HG02852 (cell line): ENCODE measurements at regions not wholly inside any gene's neighbourhood (a gene's known extent, or its start where the extent isn't known, plus 50 kb on each side); places are given as distances from the start of the nearest gene placed in this dataset.
"Not testable (repeated sequence)": the region's sequence is repeated elsewhere in the genome, so short reads cannot be mapped to it uniquely, and the experiment has no call there.

Source experiments
- ATAC-seq: cut with Tn5 transposase; IDR thresholded peaks from one replicate; pipeline ENCODE4 v1.9.1; 2021; ENCODE audit warnings: mild to moderate bottlenecking, moderate library complexity; ENCODE audit not compliant: unreplicated experiment

DNA sequence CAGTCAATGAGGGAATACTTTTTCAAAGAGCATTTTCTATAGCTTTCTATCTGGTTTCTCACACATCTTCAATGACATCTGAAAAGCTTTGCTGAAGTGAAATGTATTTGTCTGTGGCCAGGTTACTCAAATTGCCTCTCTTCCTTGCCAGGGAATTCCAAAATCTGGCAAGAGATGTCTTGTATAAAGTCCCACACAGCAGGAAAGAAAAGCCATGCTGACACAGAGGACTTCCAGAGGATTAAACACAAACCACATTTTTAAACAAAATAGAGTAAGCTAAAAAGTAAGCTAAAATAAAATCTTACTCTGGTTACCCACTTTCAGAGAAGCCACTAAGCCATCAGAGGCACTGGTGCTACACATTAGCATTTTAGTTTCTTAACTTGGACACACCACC, 93.1 kb upstream of the BCAR3 start:
- ATAC-seq: no peak

DNA sequence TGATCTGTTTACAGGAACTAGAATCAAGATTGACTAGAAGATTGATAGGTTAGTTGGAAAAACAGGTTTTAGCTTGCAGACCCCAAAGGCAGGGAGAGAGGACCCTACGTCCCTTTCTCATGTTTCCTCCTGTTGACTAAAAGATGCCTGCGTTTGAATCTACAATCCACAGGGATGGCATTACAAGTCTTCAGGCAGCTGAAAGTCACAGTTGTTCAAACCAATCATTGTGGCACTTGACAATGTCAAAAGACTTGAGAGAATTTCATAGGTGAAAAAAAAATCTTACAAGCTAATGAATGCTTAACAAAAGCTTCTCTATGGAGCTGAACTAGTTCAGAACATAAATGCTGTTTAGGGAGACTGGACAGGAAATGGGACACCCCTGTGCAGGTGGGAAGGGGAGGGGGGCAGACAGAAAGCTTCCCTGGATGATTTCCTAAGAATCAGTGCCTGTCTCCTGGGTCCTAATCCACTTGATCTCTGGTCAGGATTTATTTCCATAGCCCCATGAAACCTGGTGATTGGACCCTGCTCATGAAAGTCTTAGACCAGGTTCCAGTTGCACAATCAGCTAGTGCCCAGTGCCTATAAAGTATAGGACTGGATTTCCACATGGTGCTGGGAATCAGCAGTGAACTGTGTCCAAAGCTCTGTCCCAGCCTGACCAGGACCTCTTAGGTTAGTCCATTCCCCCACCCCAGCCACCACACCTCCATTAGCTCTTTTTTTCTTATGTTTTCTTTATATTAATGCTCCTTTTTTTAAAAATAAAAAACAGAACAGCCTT, 91.6 kb upstream of the BCAR3 start:
- ATAC-seq: no peak

DNA sequence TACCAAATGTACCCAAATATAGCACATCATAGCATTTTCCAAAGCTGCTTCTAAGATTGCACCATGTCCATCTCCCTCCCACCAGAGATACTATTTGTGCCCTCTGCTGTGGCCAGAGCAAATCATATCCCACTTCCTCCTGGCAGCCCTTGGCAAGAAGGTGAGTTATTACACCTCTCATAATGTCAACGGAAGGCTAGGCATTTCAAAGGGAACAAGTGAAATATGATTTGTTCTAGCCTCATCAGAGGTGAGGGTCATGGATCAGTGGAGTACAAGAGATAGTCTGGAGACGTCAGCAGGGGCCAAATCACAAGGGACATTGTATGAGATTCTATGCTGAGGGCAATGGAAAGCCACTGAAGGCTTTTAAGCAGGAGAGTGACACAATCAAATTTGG, 90.2 kb upstream of the BCAR3 start:
- ATAC-seq: no peak

DNA sequence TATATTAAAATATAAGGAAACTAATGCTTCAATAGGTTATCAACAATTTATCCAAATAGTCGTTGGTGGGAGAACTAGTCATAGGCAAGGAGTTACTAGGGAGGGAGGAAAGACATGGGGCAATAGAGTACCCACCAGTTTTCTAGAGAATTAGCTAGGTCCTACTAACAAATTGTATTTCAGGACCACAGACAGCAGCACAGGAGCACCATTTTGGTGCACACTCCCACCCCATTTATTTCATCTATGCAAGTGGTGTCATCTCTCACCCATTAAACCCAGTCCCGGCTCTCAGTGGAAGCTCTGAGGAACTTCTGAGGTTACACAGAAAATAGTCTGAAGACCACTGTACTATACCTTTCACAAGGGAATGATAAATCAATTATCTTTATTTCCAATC, 89.0 kb upstream of the BCAR3 start:
- ATAC-seq: no peak

DNA sequence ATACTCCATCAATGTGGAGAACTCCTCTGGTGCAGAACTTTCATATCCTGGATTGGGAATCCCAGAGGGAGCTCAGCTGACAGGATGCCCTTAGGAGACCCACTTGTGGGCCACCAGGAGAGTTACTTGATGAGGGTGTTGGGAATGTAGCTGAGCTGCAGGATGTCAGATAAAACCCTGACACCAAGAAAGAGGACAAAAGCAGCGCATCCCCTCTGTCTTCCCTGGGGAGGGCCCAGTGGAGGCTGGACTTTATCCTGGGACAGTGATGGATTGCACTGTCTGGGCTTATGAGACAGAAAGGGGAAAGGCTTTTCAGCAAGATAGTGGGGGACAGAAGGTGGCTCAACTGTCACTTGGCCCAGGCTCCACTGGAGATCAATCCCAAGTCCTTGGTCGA, 88.1 kb upstream of the BCAR3 start:
- no peak for ATAC-seq

DNA sequence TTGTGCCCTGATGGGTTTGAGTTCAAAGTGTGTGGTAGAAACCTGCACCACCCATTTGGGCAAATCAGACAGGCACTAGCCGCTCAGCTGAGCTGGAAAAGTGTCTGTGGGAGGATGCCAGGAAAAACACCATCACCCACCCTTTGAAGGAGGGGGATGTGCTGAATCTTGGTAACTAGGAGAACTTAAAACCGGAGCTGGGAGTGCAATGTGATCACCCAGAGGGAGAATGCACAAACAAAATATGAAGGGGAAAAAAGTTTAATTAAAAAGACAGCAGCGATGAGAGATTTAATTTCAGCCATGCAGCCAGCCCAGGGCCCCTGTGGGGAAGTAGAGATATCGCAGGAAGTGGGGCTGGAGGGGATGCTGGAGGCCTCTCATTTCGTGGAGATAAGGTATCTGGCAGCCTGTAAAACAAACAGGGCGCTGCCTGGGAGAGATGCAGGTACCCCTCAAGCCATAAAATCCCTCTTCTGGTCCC, 86.8 kb upstream of the BCAR3 start:
- ATAC-seq: no peak

DNA sequence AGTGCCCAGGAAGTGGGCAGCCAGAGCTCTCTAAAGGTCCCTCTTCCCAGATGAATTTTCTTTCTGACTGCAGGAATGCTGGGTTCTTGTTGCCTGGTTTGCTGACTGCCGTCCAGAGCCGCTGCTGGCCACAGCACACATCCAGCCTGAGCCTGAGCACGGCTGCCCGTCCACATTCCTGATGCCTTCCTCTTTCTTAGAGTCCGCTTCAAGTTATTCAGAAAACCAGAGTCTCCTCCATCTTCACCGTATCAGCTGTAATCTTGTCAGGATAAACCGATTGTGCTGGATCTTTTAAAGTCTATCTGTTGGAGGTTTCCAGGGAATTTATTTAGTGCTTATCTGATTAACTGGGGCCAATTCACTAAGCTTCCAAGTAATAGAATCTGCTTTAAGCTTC, 84.8 kb upstream of the BCAR3 start:
- ATAC-seq: no peak

DNA sequence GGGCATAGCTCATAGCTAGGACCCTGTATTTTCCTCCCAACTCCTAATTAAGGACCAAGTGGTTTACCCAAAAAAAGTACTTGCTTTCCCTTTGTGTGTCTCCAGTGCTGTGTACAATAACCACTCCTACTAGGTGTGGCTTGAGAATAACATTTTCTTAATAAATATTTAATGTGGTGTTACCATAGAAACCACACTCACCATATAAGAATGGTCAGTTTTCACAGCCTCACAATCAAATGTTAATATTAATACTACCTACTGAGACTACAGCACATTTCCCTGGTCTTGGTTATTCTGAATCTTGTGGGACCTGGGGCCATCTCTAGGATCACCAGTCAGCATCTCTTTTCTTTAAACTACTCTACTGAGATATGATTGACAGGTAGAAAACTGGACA, 83.5 kb upstream of the BCAR3 start:
- no peak for ATAC-seq

DNA sequence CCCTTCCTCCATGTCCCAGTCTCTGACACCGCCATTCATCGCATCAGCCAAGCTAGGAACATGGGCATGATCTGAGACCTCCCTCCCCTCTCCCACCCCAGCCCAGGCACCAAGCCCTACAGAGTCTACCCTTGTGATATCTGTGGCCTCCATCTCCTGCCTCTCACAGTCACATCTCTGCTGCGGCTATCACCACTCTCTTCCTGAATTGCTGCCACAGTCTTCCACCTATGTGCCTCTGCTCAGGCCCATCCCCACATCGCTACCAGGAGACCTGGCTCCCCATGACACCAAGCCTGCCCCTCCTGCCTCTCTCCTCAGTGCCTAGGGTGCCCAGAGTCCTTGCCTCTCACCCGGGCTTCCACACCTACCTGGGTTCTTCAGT, 82.7 kb upstream of the BCAR3 start:
- ATAC-seq: no peak

DNA sequence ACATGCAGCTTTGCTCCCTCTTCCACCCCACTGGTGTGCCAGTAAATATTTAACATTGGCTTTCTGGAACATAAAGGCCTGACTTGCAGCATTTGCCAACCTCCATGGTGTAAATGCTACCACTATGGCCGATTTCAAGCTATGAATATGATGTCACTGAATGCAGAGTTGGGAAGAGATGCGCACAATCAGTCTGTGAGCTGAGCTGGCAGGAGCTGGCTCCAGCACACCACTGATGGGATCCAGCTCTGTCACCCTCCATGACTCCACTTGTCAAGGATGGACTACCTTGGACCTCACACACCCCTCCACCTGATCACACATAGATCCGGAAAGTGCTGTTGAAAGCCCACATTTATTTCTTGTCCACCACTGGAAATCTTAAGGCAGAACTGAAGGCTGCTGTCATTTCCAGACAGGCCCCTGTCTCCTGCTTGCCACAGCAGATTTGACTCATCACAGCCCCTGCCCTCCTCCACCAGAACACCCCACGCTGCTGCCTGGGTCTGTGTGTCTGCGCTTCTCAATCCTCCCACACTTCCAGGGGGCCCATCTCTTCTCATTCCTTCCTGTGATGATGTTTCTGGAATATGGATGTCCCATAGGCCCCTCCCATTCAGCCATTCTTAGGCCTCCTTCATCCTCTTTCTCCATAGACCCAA, 82.2 kb upstream of the BCAR3 start:
- no peak for ATAC-seq

DNA sequence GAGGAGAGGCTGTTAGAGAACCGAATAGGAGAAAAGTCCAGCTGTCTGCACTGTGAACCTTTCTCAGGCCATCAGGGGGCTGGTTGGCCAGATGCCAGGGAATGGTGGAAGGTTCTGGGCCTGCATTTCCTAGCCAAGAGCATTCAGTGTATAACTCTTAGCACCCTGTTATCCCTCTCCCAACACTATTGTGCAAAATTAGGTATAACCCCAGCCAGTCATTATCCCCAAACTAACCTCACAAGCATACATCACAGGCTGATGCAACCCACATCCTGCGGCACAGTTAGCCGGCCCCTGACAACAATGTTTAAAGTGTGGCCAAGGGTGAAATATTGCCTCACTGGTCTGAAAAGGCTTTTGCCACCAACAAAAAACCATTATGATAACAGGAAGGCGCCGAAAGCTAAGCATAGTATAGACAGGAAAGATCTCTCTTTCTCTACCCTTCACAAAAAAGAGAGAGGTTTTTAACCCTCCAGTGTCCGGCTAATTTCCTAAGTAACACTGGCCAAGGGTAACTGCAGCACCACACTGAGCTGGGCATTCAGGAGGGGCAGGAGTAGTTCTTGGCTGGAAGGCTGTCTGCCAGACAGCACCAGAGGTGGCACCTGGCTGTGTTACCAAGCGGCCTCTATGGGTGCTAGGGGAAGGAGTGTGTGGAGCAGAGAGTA, 77.3 kb upstream of the BCAR3 start:
- no peak for ATAC-seq

DNA sequence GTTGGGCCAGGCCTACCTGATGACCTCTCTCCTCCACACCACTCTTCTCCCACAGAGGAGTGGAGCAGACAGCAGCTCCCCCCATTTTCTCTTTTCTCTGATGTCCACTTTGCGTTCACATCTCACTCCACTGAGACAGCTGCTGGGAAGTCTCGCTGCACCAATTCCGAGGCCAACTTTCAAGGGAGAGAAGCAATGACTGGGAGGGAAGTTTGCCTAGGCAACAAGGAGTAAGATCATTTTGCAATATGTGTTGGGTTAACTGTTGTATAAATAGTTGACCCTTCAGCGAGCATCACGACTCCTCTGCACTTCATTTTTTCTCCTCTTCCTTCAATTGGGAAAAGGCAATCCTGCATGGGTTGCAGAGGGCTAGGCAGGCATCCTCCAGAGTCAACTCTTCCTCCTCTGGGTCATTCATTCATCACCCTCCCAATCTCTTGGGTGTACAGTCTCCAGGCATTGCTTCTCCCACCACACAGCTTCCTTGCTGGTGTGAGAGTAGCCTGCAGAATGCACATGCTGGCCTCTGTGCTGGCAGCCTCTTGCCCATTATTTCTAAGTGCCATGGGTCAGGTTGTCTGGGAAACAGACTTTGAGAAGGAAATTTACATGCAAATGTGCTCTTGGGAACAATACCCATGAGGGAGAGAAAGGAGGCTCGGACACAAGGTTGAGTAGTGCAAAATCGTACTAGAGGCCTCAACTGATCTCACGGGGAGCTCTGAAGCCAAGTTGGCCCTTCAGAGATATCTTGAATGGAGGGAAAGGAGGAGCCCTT, 75.8 kb upstream of the BCAR3 start:
- no peak for ATAC-seq

DNA sequence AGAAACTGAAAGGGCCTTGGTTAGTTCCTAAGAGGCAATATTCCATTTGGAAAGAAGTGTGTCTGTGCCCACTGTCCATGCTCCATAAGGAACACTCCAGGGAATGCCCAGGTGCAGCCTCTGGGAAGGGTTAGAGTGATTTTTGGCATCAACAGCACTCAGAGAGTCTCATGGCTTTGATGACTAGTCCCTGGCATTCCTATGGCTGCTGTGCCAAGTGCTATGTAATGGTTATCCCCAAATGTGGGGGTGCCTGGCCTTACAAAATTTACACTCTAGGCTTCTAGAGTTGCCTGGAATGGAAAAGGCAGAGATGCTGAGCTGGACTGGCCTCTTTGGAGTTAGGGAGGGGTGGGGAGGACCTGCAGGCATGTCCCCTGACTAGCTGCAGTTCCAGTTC, 75.0 kb upstream of the BCAR3 start:
- ATAC-seq: no peak

DNA sequence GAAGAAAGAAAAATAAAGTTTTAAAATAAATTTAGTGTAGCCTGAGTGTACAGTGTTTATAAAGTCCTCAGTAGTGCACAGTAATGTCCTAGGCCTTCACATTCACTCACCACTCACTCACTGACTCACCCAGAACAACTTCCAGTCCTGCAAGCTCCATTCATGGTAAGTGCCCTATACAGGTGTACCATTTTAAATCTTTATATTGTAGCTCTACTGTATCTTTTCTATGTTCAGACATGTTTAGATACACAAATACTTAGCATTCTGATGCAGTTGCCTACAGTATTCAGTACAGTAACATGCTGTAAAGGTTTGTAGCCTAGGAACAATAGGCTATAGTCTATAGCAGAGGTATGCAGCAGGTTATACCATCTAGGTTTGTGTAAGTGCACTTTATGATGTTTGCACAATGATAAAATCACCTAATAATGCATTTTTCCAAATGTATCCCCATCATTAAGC, 73.6 kb upstream of the BCAR3 start:
- not testable (repeated sequence) for ATAC-seq

DNA sequence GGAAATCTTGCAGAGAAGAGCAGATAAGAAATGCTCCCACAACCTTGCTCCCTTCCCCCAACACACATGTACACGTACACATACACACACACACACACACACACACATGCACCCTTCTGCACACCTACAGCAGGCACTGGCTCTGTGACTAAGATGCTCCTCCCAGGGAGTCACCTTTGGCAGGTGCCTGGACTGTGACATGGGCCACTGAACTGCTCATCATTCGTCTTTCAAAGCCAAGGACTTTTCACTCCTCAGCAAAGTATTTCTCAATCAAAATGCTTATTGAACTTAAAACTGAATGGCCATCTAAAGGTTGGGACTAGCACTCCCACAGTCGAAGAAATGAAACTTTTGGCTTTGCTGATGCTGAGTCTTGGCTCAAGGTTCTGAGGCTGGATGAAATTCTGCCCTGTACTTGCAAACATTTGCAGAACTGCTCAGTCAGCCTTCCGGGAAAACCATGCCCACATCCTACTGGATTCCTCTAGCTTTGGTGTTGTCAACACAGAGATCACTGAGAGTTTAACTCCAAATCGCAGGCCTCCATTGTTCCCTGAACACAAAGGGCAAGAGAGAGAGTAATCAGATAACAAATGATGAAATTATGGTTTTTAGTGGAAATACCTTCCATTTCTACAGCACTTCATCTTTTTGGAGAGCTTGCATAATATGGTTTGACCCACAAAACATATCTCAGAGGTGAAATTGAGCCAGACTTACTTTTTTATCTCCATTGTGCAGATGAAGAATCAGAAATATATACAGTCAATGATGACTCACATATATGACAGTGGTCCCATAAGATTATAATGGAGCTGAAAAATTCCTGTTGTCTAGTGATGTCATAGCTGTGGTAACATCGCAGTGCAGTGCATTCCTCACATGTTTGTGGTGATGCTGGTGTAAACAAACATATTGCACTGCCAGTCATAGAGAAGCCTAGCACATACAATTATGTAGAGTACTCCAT, 72.4 kb upstream of the BCAR3 start:
- ATAC-seq: no peak

DNA sequence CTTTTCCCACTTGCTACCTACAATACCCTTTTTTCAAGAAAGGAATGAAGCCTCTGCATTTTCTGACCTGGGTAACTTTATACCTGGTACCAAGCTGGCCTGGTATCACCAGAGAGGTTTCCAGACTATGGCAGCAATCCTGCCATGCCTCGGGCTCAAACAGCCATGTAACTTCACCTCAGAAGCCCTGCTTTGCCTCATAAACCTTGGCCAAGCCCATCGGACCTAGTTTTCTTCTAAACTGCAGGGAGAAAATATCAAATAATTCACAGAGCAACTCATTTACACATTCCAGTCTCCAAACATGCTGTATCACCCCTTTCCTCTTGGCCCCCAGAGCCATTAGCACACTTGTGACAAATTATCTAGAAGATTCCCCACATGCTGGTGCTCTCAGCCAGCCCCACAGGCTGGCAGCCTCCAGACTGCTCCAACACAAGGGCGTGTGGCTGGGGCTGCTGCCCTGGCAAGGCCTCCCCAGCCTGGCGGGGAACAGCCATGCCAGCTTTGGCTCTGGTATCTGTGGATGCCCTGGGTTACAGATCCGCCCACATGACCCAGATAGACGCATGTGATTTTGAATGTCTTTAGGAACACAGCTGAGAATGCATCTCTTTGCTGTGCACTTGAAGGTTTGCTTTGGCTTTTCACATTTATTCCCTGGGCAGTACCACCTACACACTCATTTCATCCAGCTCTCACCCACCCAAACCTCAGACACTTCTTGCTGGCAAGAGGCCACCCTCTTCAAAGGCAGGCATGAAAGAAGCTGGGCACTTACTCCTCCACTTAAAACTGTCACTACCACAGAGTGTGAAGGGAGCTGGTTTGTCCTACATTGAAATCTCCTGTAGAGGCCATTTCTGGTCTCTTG, 70.0 kb upstream of the BCAR3 start:
- no peak for ATAC-seq

DNA sequence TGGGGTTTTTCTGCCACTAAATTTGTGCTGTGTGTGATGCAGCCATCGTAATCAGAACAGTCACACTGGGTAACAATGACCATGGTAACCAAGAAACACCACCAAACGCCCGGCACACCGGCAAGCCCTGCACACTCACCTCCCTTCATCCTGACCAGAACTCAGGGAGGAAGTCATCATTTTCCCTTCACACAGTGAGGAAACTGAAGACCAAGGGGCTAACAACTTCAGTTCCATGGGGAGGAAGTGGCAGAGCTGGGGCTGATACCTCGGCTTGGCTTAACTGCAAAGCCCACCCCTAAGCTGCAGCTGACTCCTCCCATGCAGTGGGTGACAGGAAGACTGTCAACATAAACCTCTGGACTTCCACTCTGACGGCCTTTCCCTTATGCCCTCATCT, 69.3 kb upstream of the BCAR3 start:
- no peak for ATAC-seq

DNA sequence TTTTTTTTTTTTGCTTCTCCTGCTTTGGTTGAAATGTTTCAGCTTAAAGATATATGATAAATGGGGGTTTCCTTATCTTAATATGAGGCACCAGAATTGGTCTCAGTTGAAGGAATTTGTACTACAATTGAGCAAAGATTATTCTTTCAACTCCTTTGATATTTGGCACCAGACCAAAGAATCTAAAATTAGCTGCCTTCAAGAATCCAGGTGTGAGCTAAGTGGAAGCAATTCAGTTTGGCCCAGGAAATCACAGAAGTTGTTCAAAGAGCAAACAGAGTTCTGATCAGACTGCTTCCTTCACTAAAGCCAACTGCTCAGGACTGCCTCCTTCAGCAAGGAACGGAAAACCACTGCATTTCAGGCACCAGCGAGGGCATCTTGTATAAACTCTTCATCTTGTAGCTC, 68.3 kb upstream of the BCAR3 start:
- no peak for ATAC-seq

DNA sequence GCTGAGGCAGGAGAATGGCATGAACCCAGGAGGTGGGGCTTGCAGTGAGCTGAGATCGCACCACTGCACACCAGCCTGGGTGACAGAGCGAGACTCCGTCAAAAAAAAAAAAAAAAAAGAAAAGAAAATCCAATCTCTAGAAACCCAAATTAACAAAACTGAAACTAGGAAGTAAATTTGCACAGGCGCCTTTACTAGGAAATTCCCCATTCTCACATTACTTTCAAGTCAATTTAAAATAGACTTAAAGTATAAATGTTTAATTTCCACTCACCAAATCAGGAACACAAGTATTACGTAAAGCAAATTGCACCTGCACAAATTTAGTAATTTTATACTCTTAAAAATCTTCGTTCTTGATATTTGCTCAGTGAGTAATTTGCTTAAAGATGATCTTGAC, 67.8 kb upstream of the BCAR3 start:
- no peak for ATAC-seq
